Activated CD4-positive, alpha-beta memory T cell treated with anti-CD3 and anti-CD28 coated beads for 36 hours (primary cell): ENCODE measurements at regions not wholly inside any gene's neighbourhood (a gene's known extent, or its start where the extent isn't known, plus 50 kb on each side); places are given as distances from the start of the nearest gene placed in this dataset.

Source experiments
- CTCF ChIA-PET: fragments of 350-600 bp; sonication (Branson Sonifier 250); formaldehyde crosslinking; loops from one replicate; lab custom pipeline; 2021; ENCODE audit warnings: antibody characterized with exemption, inconsistent platforms; lab: Charles Lee
- POLR2A ChIA-PET: fragments of 350-600 bp; sonication (Branson Sonifier 250); formaldehyde crosslinking; loops from one replicate; lab custom pipeline; 2021; ENCODE audit warnings: antibody characterized with exemption; lab: Charles Lee
- DNase-seq: peaks from one replicate; pipeline ENCODE4 v3.0.0-alpha.2; 2020
- H3K27ac Mint-ChIP-seq: one replicate; pipeline ENCODE4 v1.8.0; 2021; ENCODE audit warnings: mixed read lengths
- H3K27me3 Mint-ChIP-seq: one replicate; pipeline ENCODE4 v1.8.0; 2021; ENCODE audit warnings: mixed read lengths
- H3K36me3 Mint-ChIP-seq: one replicate; pipeline ENCODE4 v1.8.0; 2021; ENCODE audit warnings: mixed read lengths
- H3K4me1 Mint-ChIP-seq: one replicate; pipeline ENCODE4 v1.8.0; 2021; ENCODE audit warnings: low read depth, mixed read lengths
- H3K4me3 Mint-ChIP-seq: one replicate; pipeline ENCODE4 v1.8.0; 2021; ENCODE audit warnings: mild to moderate bottlenecking, mixed read lengths
- H3K9me3 Mint-ChIP-seq: one replicate; pipeline ENCODE4 v1.8.0; 2021; ENCODE audit warnings: mixed read lengths
- intact Hi-C: fragments of 100-400 bp; cut with micrococcal nuclease; formaldehyde crosslinking; loops from one replicate; pipeline ENCODE4 v1.15.1; 2023

GRCh38 chr10:120960725-120961124, 109.6 kb downstream of the WDR11 start:
- no peaks in the 10 kb centered on the region for H3K36me3 Mint-ChIP-seq
- ChIA-PET POLR2A (no interaction called here), CTCF (no interaction called here)
- intact Hi-C loops = no loop called here
- no peaks in the 10 kb centered on the region for H3K4me1 Mint-ChIP-seq
- no peaks in the 10 kb centered on the region for H3K9me3 Mint-ChIP-seq
- no peak overlapping the region for H3K27ac Mint-ChIP-seq
- DNase-seq = no peak
- H3K27me3 Mint-ChIP-seq = peaks cover 13% of the 10 kb centered on the region
- no peak overlapping the region for H3K4me3 Mint-ChIP-seq

- H3K9me3 Mint-ChIP-seq = no peaks in the 10 kb centered on the region
- no peaks in the 10 kb centered on the region for H3K36me3 Mint-ChIP-seq
- no peak for DNase-seq
- no peaks in the 10 kb centered on the region for H3K4me1 Mint-ChIP-seq
- H3K27ac Mint-ChIP-seq = no peak overlapping the region
- peaks cover 16% of the 10 kb centered on the region for H3K27me3 Mint-ChIP-seq
- H3K4me3 Mint-ChIP-seq = no peak overlapping the region
- intact Hi-C loops = no loop called here
- ChIA-PET POLR2A (no interaction called here), CTCF (no interaction called here)
These were observed 110.9 kb downstream of the WDR11 start for GRCh38 chr10:120961795-120962755.

- Mint-ChIP-seq H3K27me3 (peaks cover 22% of the 10 kb centered on the region), H3K27ac (no peak overlapping the region), H3K36me3 (no peaks in the 10 kb centered on the region), H3K4me1 (no peaks in the 10 kb centered on the region), H3K9me3 (no peaks in the 10 kb centered on the region), H3K4me3 (no peak overlapping the region)
- no peak for DNase-seq
- ChIA-PET POLR2A (no interaction called here), CTCF (interaction anchor here (0.8 kb wide), 1 partner anchor 14 kb away, joined by 3 read pairs; no protein-coding TSS in a partner anchor)
- intact Hi-C loops = no loop called here
These were observed 111.8 kb downstream of the WDR11 start for GRCh38 chr10:120962756-120963593.

- no peak overlapping the region for H3K4me3 Mint-ChIP-seq
- H3K4me1 Mint-ChIP-seq = no peaks in the 10 kb centered on the region
- intact Hi-C loops = no loop called here
- H3K36me3 Mint-ChIP-seq = no peaks in the 10 kb centered on the region
- ChIA-PET POLR2A (no interaction called here), CTCF (interaction anchor here (0.8 kb wide), 1 partner anchor 15 kb away, joined by 3 read pairs; no protein-coding TSS in a partner anchor)
- peaks cover 26% of the 10 kb centered on the region for H3K27me3 Mint-ChIP-seq
- H3K27ac Mint-ChIP-seq = no peak overlapping the region
- H3K9me3 Mint-ChIP-seq = peaks cover under 1% of the 10 kb centered on the region
- DNase-seq = no peak
These were observed 112.5 kb downstream of the WDR11 start for GRCh38 chr10:120963594-120964220.

- ChIA-PET POLR2A (no interaction called here), CTCF (no interaction called here)
- Mint-ChIP-seq H3K27me3 (peaks cover 28% of the 10 kb centered on the region), H3K9me3 (peaks cover 5% of the 10 kb centered on the region), H3K4me3 (no peak overlapping the region), H3K4me1 (no peaks in the 10 kb centered on the region), H3K27ac (no peak overlapping the region), H3K36me3 (no peaks in the 10 kb centered on the region)
- DNase-seq = no peak
- intact Hi-C loops = no loop called here
These were observed 115.5 kb downstream of the WDR11 start for GRCh38 chr10:120966657-120967045.

- ChIA-PET POLR2A (no interaction called here), CTCF (no interaction called here)
- Mint-ChIP-seq H3K36me3 (no peaks in the 10 kb centered on the region), H3K4me3 (no peak overlapping the region), H3K4me1 (no peaks in the 10 kb centered on the region), H3K27ac (no peak overlapping the region), H3K27me3 (peaks cover 26% of the 10 kb centered on the region), H3K9me3 (peaks cover 5% of the 10 kb centered on the region)
- no peak for DNase-seq
- intact Hi-C loops = no loop called here
These were observed 118.1 kb downstream of the WDR11 start for GRCh38 chr10:120969219-120969645.

GRCh38 chr10:120970595-120971529, 119.7 kb downstream of the WDR11 start:
- H3K4me1 Mint-ChIP-seq = no peaks in the 10 kb centered on the region
- CTCF ChIA-PET = interaction anchor here (1.1 kb wide), 1 partner anchor 22 kb away, joined by 3 read pairs; no protein-coding TSS in a partner anchor
- H3K9me3 Mint-ChIP-seq = peaks cover 5% of the 10 kb centered on the region
- no peaks in the 10 kb centered on the region for H3K36me3 Mint-ChIP-seq
- H3K27ac Mint-ChIP-seq = no peak overlapping the region
- intact Hi-C loops = no loop called here
- peaks cover 28% of the 10 kb centered on the region for H3K27me3 Mint-ChIP-seq
- no peak for DNase-seq
- no peak overlapping the region for H3K4me3 Mint-ChIP-seq
- POLR2A ChIA-PET = no interaction called here

- Mint-ChIP-seq H3K36me3 (no peaks in the 10 kb centered on the region), H3K27me3 (peaks cover 32% of the 10 kb centered on the region), H3K4me3 (no peak overlapping the region), H3K9me3 (peaks cover 5% of the 10 kb centered on the region), H3K4me1 (no peaks in the 10 kb centered on the region), H3K27ac (no peak overlapping the region)
- ChIA-PET POLR2A (no interaction called here), CTCF (interaction anchor here (1.1 kb wide), 1 partner anchor 23 kb away, joined by 3 read pairs; no protein-coding TSS in a partner anchor)
- no peak for DNase-seq
- intact Hi-C loops = no loop called here
These were observed 120.5 kb downstream of the WDR11 start for GRCh38 chr10:120971671-120972070.

- ChIA-PET CTCF (no interaction called here), POLR2A (no interaction called here)
- no peak for DNase-seq
- H3K4me3 Mint-ChIP-seq = no peak overlapping the region
- H3K36me3 Mint-ChIP-seq = no peaks in the 10 kb centered on the region
- peaks cover 5% of the 10 kb centered on the region for H3K9me3 Mint-ChIP-seq
- no peak overlapping the region for H3K27ac Mint-ChIP-seq
- peaks cover 32% of the 10 kb centered on the region for H3K27me3 Mint-ChIP-seq
- no peaks in the 10 kb centered on the region for H3K4me1 Mint-ChIP-seq
- intact Hi-C loops = no loop called here
These were observed 121.1 kb downstream of the WDR11 start for GRCh38 chr10:120972259-120972658.

- no peak overlapping the region for H3K27ac Mint-ChIP-seq
- CTCF ChIA-PET = no interaction called here
- peaks cover 37% of the 10 kb centered on the region for H3K27me3 Mint-ChIP-seq
- H3K4me3 Mint-ChIP-seq = no peak overlapping the region
- H3K9me3 Mint-ChIP-seq = no peaks in the 10 kb centered on the region
- DNase-seq = no peak
- intact Hi-C loops = no loop called here
- peaks cover 4% of the 10 kb centered on the region for H3K4me1 Mint-ChIP-seq
- POLR2A ChIA-PET = no interaction called here
- no peaks in the 10 kb centered on the region for H3K36me3 Mint-ChIP-seq
These were observed 124.1 kb downstream of the WDR11 start for GRCh38 chr10:120975072-120975867.

- Mint-ChIP-seq H3K4me3 (no peak overlapping the region), H3K27ac (no peak overlapping the region), H3K27me3 (peaks cover 40% of the 10 kb centered on the region), H3K36me3 (no peaks in the 10 kb centered on the region), H3K9me3 (no peaks in the 10 kb centered on the region), H3K4me1 (peaks cover 4% of the 10 kb centered on the region)
- intact Hi-C loops = no loop called here
- ChIA-PET POLR2A (no interaction called here), CTCF (no interaction called here)
- DNase-seq = no peak
These were observed 124.7 kb downstream of the WDR11 start for GRCh38 chr10:120975868-120976225.
